HG02938 (cell line): ENCODE measurements at regions not wholly inside any gene's neighbourhood (a gene's known extent, or its start where the extent isn't known, plus 50 kb on each side); places are given as distances from the start of the nearest gene placed in this dataset.
"Not testable (repeated sequence)": the region's sequence is repeated elsewhere in the genome, so short reads cannot be mapped to it uniquely, and the experiment has no call there.

Source experiments
- ATAC-seq: cut with Tn5 transposase; IDR thresholded peaks from one replicate; pipeline ENCODE4 v1.9.1; 2021; ENCODE audit warnings: mild to moderate bottlenecking, moderate library complexity; ENCODE audit not compliant: unreplicated experiment

DNA sequence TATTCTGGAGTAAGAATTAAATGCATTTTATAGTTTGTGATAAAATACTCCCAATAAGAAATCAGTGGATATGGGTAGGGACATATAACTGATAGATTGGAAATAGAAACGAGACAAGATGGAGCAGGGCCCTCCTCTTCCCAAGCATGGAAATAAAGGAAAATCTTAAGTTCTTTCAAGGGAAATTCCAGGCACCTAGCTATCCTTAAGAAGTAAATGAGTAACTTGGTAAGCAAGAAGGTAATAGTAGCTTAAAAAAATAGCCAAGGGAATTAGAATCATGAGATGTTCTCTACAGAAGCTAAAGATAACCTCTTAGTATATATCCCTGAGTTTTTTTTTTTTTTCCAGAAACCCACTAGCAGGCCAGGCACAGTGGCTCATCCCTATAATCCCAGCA, 105.5 kb upstream of the FAM3C start:
- no peak for ATAC-seq

- no peak for ATAC-seq
Measured at GRCh38 chr7:121500360-121501058, 104.4 kb upstream of the FAM3C start.

DNA sequence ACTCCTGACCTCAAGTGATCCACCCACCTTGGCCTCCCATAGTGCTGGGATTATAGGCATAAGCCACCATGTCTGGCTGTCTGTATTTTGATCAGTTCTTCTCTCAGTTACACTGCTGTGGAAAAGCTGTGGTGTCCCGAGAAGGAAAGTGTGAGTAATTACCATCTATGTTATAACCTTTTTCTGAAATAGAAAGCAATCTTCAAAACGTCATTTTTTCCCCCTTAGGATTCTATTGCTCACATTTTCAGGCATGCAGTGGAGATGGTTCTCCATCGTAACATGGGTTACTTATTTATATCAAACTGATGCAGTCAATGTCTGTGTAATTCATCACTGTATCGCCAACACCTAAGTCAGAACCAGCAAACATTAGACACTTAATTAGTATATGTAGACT, 103.5 kb upstream of the FAM3C start:
- ATAC-seq: no peak

DNA sequence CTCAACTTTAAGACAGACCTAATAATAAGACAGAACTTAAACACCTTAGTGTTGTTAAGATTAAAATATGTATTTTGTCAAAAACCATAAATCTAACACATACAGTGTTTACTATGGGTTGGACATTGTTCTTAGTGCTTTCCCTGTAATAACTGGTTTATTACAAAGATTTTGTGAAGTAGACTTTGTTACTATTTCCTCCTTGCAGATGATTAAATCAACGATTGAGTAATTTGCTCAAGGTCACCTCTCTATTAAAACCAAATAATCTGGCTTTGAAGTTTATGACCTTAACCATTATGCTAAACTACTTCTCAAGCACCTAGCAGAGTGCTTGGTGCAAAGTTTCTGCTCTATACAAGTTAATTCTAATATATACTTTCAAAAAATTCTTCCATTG, 102.7 kb upstream of the FAM3C start:
- ATAC-seq: no peak

GRCh38 chr7:121497545-121497944, 101.4 kb upstream of the FAM3C start:
- not testable (repeated sequence) for ATAC-seq

DNA sequence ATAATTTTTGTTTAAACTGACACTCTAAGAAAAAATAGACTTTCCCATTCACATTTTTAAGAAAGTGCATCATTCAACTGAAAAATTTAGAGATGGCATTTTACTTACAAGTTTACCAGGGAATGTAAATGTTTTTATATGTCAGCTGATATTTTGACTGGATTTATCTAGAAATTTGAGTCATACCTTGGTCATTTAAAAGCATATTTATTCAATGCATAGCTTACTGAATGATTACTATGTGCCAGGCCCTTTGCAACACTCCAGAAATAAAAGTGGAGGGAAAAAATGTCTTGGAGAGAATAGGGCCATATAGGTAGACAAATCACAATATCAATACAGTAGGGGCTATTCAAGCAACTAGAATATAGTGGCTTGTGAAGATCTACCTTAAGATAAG, 98.4 kb upstream of the FAM3C start:
- no peak for ATAC-seq

DNA sequence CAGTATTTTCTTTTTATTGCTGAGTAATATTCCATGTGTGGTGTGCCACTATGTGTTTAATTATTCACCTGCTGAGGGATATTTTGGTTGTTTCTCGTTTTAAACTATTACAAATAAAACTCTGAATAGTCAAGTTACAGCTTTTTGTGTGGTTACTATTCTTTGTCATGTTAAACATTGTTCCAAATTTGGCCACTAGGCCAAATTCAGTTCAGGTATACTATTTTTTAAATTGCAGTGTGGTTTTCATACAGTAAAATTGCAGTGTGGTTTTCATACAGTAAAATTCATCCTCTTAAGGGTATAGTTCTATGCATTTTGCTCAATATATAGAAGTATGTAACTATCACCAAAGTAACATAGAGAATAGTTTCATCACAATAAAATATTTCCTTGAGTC, 97.4 kb upstream of the FAM3C start:
- no peak for ATAC-seq

DNA sequence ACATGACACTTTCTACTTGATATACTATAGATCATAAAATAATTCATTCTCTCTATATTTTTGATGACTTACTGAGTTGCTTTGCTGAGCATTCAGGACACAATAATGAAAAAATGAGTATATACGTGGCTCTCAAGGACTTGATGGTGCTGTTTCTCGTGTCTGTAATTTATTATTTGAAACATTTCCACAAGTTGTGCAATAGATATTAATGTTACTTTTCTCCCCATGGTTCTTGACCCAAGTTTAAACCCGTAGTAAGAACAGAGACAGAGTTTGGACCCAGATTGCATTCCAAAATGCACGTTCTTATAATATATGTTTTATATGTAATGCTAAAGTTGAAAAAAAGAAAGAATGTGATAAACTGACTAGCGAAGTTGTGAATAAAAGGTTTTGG, 94.2 kb upstream of the FAM3C start:
- ATAC-seq: no peak

DNA sequence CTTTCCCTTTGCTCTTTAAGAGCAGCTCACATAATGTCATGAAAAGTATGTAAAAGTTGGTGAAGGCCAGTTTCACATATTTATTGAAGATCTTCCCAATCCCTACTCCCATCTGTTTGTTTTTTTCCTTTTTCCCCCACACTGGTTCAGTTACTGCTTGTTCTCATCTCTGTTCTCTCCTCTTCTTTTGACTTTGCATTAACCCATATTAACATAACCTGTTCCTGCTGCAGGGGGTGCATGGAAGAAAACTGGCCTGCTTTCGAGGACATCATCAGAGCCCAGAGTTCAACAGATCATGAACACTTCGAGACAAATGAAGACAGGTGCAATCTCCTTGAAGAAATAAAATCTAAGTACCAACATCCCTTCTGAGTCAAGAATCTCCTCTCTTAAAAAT, 93.3 kb upstream of the FAM3C start:
- ATAC-seq: no peak

DNA sequence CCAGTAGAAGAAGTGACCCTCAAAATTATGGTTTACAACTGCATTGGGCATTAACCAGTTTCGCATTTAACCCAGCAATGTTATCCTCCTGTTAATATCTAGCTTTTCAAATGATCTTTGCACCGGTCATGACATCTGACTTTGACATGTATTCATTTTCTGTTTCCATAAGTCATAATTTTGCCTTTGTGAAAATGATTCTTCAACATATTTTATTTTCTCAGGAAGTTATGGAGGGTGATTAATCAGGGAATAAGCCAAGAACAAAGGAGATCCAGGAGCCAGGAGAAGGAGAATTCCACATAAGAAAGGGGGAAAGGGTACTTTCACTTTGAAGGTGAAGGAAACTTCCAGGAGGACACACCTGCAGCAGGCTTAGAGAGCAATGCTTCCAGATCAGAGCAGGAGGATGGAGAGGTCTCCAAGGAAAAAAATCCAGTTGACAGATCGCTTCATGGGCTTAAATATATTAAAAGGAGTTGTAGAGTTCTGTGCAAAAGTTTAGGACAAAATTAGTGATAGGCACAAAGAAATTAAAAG, 92.1 kb upstream of the FAM3C start:
- no peak for ATAC-seq

GRCh38 chr7:121486590-121486989, 90.5 kb upstream of the FAM3C start:
- ATAC-seq: no peak

- ATAC-seq: no peak
Measured at GRCh38 chr7:121485467-121486243, 89.5 kb upstream of the FAM3C start.

DNA sequence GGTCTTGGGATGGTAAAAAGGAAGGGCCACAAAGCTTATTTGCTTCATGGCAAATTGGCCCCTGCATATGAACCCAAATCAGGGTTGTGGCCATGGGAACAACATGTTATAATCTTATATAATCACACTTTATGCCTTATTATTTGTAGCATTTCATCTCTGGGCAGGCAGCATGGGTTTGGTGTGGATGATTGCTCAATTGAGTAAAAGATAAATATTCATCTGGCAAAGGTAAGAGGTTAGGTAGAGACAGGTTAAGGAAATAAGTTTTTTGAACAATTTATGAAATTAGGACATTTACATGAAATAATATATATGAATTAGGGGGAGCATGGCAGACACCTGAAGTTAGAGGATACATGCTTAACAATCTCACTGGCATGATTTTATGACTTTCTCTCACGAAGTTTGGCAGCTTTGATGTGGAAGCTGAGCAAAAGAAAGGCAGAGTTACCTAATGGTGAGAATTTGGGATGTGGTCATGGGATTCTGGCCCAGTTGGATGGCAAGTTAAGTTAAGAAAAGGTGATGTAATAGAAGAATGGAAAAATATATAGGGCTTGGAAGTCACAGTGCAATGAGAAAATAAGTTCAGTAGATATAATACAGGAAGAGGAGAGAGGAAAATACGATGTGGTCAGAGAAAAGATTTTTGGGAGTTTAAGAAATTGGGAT, 88.1 kb upstream of the FAM3C start:
- no peak for ATAC-seq

GRCh38 chr7:121480566-121481335, 84.6 kb upstream of the FAM3C start:
- no peak for ATAC-seq

DNA sequence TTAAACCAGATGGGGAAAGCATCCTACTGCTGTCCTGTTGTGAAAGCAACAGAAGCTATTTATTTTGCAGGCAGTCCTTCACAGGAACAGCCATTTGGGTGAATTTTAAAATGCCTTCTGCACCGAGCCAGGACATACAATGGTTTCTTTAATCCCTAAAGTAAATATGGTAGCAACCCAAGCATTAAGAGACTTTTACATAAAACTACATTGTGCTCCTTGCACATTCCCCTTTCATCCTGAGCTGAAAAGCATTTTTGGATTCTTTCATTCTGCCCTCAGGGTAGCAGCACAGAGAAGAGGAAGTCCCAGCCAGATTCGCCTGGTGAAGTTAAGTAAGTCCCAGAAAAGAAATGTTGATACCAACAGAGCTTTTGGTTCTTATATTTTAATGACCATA, 84.0 kb upstream of the FAM3C start:
- no peak for ATAC-seq

GRCh38 chr7:121479466-121479865, 83.4 kb upstream of the FAM3C start:
- no peak for ATAC-seq

GRCh38 chr7:121475806-121476205, 79.7 kb upstream of the FAM3C start:
- no peak for ATAC-seq

- no peak for ATAC-seq
Measured at GRCh38 chr7:121474301-121474673, 78.2 kb upstream of the FAM3C start.

DNA sequence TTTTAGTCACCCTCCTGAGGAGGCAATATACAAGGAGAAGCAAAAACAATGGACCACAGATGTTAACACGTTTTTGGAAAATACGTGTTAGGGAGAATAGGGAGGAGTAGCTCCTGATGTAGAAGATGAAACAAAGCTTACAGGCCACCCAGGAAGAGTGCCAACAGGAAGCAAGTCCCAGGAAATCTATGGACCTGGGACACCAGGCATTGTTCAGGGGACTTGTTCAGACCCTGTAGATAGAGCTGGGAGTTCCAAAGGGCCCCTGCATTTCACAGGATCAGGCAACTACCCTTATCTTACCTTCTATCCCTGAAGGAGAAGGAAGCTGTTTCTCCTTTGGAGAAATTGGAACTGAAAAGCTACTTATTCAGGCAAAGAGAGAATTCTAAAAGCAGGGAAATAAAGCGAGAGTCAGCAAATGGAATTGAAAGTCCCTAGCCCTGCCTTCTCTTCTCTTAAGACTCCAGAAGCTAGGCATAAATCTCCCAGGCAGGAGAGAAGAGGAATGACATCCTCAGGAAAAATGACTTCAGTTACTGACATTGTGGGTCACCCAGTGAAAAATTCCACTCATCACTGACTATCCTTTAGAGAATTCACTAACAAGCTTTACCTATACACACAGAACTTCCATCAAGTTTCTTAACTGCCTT, 77.7 kb upstream of the FAM3C start:
- ATAC-seq: no peak

DNA sequence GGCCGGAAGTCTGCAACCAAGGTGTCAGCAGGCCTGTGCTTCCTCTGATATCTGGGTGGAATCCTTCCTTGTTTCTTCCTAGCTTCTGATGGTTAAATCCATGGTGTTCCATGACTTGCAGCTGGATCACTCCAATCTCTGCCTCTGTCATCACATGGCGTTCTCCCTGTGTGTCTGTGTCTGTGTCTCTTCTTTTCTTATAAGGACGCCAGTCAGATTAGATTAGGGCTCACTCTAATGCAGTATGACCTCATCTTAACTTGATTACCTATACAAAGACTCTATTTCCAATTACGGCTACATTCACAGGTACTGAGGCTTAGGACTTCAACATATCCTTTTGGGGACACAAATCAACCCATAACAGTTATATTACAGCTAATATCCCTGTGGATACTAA, 70.3 kb upstream of the FAM3C start:
- no peak for ATAC-seq

DNA sequence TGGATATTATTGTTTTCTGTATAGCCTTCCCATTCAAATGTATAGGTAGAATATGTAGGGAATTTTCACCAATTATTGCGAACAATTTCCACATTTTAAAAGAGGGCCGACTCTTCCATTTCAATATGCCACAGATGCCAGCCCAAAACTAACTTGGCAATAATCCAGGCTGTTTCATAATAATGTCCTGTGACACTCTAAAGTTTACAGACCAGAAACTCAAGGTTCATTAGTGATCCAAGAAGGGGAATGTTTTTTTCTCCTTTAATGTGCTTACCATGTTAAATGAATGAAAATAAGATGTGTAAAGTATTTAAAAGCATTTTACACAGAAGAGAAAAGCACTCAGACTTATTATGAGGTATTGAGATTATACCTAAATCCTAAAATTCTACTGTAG, 63.0 kb upstream of the FAM3C start:
- no peak for ATAC-seq
